GM21381 (cell line): ENCODE measurements at regions not wholly inside any gene's neighbourhood (a gene's known extent, or its start where the extent isn't known, plus 50 kb on each side); places are given as distances from the start of the nearest gene placed in this dataset.

Experiments used
- ATAC-seq: cut with Tn5 transposase; IDR thresholded peaks from one replicate; pipeline ENCODE4 v1.9.1; 2021; ENCODE audit warnings: mild to moderate bottlenecking, moderate library complexity; ENCODE audit not compliant: unreplicated experiment

DNA sequence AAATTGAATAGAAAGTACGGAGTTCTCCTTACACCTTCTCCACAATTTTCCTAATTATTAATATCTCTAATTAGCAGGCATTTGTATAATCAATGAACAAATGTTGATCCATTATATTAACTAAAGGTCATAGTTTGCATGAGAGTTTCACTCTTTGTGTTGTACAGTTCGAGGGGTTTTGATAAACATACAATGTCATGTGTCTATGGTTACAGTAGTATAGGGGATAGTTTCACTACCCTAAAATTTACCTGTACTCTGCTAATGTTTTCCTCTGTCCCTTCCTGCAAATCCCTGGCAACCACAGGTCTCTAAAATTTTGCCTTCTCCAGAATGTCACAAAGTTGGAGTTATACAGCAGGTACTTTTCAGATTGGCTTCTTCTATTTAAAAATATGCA is 1199.8 kb upstream of the GJE1 start:
- ATAC-seq = no peak

DNA sequence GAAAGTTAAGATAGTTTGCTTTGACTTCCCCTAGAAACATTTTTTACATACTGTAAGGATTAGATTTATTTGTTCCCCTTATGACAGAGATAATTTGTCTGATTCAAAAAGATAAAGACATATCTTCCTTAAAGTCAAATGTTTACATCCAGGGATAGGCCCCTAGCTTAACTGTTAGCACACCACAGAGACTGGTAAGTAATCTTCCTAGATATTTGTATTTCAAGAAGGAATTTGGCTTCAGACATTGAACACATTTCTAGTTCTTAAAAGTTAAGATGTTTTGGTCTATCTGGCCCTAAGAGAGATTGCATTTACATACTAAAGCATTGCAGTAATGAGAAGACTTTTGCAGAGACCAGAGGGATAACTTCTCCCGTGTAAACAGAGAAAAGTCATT is 1201.1 kb upstream of the GJE1 start:
- no peak for ATAC-seq

DNA sequence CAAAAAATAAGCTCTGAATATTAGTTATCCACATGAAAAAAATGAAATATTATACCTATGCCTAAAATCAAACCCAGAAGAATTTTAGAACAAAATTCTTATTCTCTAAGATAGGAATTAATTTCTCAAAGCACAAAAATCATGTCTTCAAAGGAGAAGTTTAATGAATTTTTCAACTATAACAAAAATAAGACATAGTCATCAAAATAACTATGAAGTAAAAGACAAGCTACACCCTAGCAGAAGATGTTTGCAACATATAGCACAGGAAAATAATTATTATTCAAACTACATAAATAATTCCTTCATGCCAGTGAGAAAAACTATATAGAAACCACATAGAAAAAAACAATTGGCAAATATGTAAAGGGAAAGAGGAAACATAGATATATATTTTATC is 1203.6 kb upstream of the GJE1 start:
- no peak for ATAC-seq

DNA sequence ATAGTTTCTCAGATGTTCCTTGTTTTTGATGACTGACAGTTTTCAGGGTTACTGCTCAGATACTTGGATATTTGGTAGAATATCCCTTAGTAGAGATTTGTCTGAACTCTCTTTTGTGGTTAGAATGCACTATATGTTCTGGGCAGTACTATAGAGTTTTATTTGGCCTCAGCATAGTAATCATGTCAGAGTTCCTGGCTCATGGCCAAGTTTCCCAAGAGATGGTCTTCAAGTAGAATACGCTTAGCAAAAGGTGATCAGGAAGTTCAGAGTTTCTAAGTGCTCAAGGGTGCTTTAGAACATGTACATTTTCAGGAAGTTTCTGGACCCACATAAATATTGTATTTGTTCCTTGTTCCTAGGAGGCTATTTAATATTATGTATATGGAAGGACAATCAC is 1209.7 kb upstream of the GJE1 start:
- ATAC-seq = no peak

DNA sequence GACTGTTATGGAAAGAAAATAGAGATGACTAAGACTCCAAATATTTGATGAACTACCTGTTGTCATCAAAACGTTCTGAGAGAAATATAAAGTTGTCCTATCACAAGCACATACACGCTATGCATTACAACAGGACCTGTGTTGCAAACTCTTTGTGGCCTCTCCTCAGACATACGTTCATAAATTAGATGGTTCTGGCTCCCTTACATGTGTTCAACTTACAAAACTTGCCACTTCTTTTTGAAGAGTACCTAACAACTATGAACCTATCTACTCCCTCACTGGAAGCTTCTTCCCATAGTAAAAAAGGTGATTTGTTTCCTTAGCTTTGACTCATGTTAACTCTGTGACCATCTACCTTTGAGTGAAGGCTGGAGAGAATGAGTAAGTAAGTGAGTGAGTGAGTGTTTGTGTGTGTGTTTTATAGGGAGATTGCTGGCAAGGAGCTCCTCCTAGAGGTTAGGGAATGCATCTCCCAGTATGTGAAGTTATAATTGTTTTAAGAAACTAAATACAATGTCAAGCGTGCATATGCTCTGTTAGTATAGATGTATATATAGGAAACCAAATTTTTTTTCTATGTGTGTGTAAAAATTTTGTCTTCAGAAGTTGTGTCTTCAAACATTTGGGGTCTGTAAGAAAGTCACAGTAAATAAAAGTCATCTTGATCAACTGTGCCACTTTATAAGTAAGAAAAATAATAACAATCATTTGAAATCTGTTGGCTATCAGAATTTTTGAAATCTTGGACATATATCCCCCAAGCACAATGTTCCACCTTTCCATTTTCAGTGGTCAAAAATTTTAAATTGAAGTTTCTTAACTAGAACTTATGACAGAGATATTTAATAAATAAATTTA is 1211.1 kb upstream of the GJE1 start:
- ATAC-seq = no peak

DNA sequence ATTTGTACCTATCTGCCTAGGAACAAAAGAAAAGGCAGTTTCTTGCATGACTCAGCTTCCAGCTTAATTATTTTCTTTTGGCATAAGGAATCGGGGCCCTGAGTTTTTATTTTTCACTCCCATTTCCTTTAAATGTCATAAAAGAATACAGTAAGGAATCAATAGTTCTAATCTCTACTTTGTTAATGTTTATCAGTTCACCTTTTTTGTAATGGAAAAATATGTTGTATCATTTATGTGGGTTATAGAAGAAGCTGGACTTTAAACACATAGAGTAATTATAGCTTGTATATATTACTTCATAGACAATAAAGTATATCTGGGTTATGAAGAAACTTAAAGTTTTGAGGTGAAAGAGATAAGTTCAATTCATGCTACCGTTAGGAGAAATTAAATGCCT is 1214.8 kb upstream of the GJE1 start:
- no peak for ATAC-seq

DNA sequence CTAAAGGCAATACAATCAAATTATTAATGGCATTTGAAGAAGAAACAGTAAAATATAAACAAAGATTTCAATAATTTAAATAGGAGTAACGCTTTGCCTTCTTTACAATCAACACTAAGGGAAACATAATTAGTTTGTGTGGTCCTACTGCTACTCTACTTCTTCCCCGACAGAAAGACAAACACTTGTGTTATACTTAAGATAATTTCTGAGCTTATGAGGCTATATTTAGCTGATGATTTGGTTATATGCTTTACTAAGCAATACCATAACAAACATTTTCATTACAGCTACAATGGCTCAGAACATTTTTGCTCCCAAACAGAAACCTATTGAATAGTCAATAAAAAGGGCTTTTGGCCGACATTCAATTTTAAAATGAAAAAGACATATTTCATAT is 1217.2 kb upstream of the GJE1 start:
- ATAC-seq = no peak

DNA sequence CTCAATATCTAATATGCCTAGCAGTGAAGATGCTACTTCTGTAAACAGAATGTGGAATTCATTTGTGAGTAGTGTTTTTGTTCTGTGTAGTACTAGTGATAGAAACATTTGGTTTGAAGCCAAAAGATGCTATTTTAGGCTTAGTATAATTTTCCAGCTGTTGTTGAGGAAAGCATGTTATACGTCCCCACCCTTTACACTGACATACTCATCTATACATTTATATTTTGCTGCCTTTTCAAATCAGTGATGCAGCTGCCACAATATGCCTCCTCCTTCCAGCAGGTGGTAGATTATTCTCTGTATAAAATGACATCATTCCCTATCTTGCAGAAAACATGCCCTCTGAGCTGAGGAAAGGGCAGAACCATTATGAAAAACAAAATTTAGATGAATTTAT is 1217.6 kb upstream of the GJE1 start:
- ATAC-seq = no peak

DNA sequence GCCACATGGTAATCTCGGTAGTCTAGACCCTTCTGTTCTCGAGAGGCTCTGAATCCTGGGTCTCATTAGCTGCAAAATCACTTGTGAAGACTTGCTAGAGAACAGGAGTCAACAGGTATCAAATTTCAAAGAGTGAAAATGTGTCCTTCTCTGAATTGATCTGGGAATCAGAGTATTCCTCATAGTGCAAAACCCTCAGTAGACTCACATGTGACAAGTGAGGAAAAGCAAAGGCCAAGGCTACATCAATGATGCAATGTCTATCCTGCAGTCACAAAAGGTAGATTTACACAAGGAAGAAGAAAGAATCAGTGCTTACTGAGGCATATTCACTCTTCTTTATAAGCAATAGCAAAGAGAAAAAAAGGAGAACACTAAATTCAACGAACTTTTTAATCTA is 1220.0 kb upstream of the GJE1 start:
- ATAC-seq = no peak

DNA sequence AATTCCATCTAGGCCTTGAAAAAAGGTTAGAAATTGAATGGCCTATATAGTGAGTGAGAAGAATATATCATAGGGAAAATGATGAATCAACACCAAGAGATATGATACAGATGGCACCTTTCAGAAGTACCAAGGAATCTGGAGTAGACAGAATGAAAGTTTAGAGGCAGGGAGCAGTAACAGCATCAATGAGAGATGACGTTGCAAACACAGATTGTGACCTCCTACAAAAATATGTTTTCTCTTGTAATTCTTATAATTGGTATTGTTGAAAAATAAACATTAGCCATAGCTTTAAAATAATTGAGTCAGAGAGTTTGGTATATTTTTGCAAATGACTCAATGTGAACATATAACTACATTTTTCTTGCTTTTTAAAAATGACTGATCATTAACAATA is 1223.1 kb upstream of the GJE1 start:
- no peak for ATAC-seq

DNA sequence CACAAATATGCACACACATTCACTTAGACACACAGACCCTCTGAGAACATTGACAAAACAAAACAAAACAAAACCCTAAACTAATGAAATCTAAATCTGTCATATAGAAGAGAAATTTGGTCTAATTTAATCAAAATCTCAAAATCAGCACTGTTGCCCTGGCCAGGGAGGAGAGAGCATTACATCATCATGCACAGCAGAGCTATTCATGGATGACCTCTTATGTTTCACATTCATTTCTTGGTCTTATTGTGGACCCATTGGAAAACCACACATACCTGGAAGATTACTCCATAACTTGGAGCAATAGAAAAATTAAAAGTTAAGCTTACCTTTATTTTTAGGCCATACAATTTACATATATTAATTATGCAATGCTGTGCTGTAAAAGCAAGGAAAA is 1223.6 kb upstream of the GJE1 start:
- ATAC-seq = no peak

DNA sequence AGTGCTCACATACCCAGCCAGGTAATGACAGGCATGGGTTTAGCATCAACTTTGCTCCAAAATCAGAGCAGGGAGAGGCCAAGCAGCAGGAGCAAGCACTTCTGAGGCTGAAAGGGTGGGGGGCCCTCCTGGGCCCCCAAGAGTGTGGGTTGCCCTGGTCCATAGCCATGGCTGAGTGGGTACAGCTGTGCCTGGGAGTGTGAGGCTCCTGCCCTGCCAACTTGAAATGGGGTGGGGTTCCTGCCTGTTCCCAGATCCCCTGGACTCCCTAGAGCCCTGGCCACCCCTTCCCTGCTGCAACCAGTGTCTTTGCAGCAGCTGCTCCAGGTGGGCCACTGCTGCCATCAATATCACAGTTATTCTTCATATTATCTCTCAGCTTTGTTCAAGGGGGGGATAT is 1224.2 kb upstream of the GJE1 start:
- no peak for ATAC-seq

DNA sequence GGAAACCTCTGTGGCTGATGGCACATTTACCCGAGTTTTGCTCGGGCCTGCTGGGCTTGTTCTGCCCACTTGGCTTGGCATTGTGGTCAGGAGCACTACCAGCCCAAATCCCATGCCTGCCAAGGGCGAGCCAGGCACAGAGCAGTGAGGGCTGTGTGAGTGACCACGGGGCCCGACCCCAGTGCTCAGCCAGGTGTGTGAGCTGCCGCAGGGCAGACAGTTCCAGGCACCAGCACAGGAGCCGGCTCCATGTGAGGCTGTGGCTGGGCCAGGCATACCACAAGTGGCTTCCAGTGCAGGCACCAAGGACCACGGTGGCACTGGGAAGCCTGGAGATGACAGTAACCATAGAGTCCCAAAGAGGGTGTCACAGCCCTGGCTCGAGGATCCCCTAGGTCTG is 1225.5 kb upstream of the GJE1 start:
- no peak for ATAC-seq

DNA sequence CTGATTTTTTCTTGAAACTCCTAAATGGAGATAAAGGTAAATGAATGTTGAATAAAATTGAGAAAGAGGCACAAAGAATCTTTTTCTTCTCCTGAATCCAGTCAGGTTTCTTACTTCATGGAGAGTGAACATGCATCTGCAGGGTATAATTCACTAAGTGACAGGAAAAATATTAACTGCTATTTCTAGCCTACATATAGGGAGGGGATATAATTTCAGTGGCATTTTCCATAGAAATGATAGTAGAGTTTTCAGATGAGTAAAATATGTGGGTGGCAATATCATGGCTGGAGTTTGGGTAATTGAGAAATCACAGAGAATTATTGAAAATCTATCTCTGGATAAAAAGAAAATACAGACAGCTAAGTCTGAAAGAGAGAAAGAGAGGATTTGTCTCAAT is 1227.0 kb upstream of the GJE1 start:
- ATAC-seq = no peak

DNA sequence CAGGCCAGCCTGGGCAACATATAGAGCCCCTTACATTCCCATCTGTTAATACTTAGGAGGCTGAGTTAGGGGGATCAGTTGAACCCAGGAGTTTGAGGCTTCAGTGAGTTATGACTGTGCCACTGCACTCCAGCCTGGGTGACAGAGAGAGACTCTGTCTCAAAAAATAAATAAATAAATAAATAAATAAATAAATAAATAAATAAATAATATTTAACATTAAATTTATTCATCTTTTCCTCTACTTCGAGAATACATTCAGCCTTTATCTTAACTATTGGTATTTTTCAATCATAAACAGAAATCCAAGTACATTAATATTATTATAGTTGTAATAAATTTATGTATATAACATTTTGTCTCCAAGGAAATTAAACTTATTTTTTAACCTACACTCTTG is 1227.7 kb upstream of the GJE1 start:
- no peak for ATAC-seq

DNA sequence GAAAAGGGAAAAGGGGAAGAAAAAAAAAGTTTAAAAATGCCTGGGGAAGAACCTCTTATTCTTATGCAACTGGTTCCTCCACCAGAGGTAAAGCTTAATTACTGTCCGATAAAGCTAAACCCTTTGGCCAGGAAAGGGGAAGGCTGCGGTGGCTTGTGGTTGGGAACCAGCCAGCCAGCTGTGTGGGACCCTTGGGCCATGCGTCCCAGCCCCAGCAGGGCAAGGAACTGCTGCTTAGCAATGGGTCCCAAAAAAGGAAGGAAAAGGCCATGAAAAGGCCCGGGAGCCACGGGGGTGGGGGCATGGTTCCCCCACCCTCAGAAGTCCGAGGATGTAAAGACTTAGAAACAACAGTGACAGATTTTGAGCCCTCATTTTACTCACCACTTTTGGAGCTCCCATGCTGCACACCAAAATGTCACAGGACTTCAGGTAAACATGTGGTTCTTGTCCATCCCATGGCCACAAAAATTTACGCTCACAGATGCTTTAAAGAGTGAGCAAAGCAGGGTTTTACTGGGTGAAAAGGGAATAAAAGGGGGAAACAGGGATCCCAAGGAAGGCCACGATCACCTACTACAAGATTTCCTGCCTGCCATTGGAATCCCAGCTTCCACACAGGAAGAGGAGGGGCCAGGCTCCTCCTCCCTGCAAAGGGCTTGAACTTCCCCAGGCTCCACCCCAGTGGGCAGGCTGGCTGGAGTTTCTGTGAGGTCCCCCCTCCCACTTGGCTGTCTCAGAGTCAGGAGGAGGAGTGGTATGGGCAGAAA is 1234.7 kb upstream of the GJE1 start:
- ATAC-seq = no peak

DNA sequence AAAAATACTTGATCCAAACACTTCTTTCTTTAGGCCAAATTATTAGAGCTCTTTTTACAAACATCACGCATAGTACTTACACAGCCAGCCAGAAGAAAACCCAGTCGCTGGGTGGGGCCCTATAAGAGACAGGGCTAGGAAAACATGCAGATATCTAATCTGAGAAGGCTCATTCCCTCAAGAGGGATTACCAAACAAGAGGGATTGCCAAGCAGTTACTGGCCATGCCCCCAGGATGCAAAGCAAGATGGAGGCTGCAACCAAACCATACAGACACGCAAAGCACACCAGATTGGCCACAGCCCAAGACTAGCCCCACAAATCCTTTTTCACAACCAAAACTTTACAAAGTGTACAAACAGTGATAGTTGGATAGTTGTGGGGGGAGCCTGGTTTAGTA is 1235.4 kb upstream of the GJE1 start:
- no peak for ATAC-seq

DNA sequence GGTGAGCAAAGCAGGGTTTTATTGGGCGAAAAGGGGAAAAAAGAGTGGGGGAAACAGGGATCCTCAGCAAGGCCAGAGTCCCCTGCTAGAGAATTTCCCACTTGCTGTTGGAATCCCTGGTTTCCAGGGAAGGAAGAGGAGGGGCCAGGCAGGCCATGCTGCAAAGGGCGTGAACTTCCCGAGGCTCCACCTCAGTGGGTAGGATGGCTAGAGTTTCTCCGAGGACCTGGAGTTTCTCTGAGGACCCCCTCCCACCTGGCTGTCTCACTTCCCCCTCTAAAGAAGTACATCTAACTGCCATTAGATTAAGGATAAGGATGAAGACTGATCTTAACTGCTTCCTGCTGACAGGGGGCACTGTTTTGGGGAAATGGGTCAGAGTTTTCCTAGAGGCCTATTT is 1239.3 kb upstream of the GJE1 start:
- ATAC-seq = no peak

DNA sequence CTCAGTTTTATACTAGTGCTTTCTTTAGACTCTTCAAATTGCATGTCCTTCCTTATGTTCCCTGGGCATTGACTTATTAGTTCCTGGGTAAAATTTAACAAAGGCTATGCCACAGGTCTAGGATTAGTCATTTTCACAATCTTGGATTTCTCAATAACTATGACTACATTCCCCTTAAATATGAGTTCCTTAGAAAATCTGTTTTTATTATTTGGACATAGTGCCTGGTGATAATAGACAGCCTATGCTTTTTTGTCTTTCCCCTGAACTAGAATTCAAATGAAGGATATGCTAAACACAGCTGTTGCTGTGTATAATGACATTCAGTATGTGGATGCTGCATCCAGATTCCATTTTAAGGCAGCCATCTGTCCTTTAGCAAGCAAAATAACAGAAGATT is 1252.8 kb upstream of the GJE1 start:
- no peak for ATAC-seq

DNA sequence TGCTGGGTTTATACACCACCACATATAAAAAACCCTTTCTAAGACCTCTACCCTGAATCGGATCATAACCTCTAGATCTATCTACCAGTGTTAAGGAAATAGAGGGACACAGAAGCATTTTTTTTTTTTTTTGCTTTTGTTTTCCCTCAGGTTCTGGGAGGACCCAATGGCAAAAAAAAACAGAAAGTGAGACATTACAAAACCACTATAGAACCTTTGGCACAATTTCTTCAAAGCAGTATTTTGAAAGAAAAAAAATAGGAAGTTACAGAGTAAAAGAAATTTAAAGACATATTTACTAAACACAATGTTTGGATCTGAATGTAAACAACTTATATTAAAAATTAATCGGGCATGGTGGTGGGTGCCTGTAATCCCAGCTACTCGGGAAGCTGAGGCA is 1258.7 kb upstream of the GJE1 start:
- ATAC-seq = no peak

DNA sequence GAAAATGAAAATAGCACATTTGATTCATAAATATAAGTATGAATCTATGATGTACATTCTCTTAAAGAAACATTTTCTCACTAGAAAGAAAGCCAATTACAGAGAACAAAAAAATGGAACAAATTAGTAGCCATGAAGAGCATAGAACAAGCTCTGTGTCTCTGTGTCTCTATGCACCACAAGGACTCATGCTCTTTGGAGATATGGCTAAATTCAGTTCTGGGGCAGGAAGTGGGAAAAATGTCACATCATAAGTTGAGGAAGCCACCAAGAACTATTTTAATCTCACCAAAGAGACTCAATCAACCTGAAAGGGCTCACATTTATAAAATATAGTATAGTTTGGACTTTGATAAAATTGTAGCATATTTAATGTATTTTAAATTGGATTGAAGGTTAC is 1259.8 kb upstream of the GJE1 start:
- no peak for ATAC-seq

DNA sequence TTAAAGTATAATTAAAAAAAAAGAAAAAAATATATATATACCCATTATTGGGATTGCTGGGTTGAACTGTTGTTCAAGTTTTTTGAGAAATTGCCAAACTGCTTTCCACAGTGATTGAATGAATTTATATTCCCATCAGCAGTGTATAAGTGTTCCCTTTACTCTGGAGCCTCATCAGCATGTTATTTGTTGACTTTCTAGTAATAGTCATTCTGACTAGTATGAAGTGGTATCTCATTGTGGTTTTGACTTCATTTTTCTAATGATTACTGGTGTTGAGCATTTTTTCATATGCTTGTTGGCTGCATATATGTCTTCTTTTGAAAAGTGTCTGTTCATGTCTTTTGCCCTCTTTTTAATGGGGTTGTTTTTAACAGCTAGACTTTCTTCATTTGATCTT is 1260.8 kb upstream of the GJE1 start:
- ATAC-seq = no peak

DNA sequence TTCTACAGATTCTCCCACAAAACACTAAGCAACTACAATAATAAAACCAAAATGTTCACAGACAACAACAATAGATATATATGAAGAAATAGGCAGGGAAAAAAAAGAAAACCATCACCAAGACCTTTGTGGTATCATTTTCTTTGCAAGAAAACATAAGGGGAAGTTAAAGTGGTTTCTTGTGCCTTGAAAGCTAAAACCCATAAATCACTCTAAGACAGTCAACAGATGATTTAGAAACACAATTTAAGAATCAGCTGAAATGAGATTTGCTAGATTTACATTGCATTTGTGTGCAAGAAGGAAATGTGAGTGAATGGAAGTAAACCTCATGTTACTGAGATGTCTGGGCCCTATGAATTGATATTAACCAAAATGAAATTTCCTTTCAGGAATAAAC is 1265.4 kb upstream of the GJE1 start:
- ATAC-seq = no peak
